Fibroblast of lung (primary cell): ENCODE measurements at regions not wholly inside any gene's neighbourhood (a gene's known extent, or its start where the extent isn't known, plus 50 kb on each side); places are given as distances from the start of the nearest gene placed in this dataset.

ENCODE experiments used
- CTCF ChIP-seq, 2 donors: IDR thresholded peaks in 1 of 2; conservative IDR thresholded peaks in 1 of 2; 1 replicate in 1 of 2; 2 replicates in 1 of 2; pipeline ENCODE4 v1.5.1; 2011 to 2012; ENCODE audit warnings: low read length in 2 of 2, control low read depth in 1 of 2, inconsistent platforms in 1 of 2, low read depth in 1 of 2, mild to moderate bottlenecking in 1 of 2
- EZH2 ChIP-seq: IDR thresholded peaks from 2 replicates; pipeline ENCODE4 v1.5.1; 2012; ENCODE audit warnings: low read length, control low read depth, mild to moderate bottlenecking; ENCODE audit errors: missing control alignments

DNA sequence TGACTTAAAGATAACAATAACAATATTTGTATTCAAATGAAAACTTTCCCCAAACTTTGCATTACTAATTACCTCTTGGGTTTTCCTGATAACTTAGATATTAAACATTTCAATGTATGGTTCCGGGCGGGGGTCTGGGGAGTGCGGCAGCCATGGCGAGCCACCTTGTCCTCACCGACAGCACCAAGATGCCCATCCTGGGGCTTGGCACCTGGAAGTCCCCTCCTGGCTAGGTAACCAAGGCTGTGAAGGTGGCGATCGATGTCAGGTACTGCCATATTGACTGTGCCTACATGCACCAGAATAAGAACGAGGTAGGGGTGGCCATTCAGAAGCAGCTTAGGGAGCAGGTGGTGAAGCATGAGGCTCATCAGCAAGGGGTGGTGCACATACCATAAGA is 478.7 kb downstream of the CNTN3 start:
- TF ChIP-seq CTCF (conservative IDR thresholded peaks at IDR 0.05 in 1 of 2, IDR thresholded peaks at IDR 0.05 in 1 of 2; ENCODE audit: low read depth in 1 of 2, low read length in 2 of 2) (no peak), EZH2 (no peak)
